ENCODE measurements at regions not wholly inside any gene's neighbourhood (a gene's known extent, or its start where the extent isn't known, plus 50 kb on each side); places are given as distances from the start of the nearest gene placed in this dataset.

- DNase-seq (no peak), ATAC-seq (replicated peaks in 1 of 4) (no peak)
- Mint-ChIP-seq H3K4me3 (no peak overlapping the region), H3K36me3 (no peaks in the 10 kb centered on the region), H3K4me1 (no peaks in the 10 kb centered on the region), H3K27ac (no peak overlapping the region), H3K9me3 (peaks cover 4 to 10% (median 6%) of the 10 kb centered on the region in 3 donors), H3K27me3 (no peaks in the 10 kb centered on the region)
- POLR2A ChIA-PET = no interaction called here
- Histone ChIP-seq H3K27me3 (replicated peaks in 1 of 2; ENCODE audit: control insufficient read depth in 2 of 2, extremely low read depth in 1 of 2, insufficient read depth in 2 of 2, low read length in 1 of 2) (no peaks in the 10 kb centered on the region), H3K36me3 (ENCODE audit: control insufficient read depth in 2 of 2, extremely low read depth in 1 of 2, insufficient read depth in 1 of 2, low read length in 1 of 2) (no peaks in the 10 kb centered on the region), H3K9me3 (no peaks in the 10 kb centered on the region), H3K4me3 (ENCODE audit: control insufficient read depth in 1 of 2, extremely low read depth in 1 of 2, low read length in 1 of 2) (no peak overlapping the region), H3K27ac (ENCODE audit: low read length) (no peak overlapping the region), H3K4me1 (ENCODE audit: control insufficient read depth in 1 of 2, extremely low read depth in 1 of 2, insufficient read depth in 2 of 2, low read length in 2 of 2) (no peaks in the 10 kb centered on the region)
- WGBS (ENCODE audit: insufficient coverage) = no CpG with 5 or more reads among the region's 1 CpG
- CTCF ChIA-PET = no interaction called here
These were observed 78.1 kb upstream of the FAM83B start for GRCh38 chr6:54768494-54768893.

GRCh38 chr6:54770328-54770727 is 76.2 kb upstream of the FAM83B start:
- Histone ChIP-seq H3K27me3 (replicated peaks in 1 of 2; ENCODE audit: control insufficient read depth in 2 of 2, extremely low read depth in 1 of 2, insufficient read depth in 2 of 2, low read length in 1 of 2) (no peaks in the 10 kb centered on the region), H3K36me3 (ENCODE audit: control insufficient read depth in 2 of 2, extremely low read depth in 1 of 2, insufficient read depth in 1 of 2, low read length in 1 of 2) (no peaks in the 10 kb centered on the region), H3K4me3 (ENCODE audit: control insufficient read depth in 1 of 2, extremely low read depth in 1 of 2, low read length in 1 of 2) (no peak overlapping the region), H3K4me1 (ENCODE audit: control insufficient read depth in 1 of 2, extremely low read depth in 1 of 2, insufficient read depth in 2 of 2, low read length in 2 of 2) (no peaks in the 10 kb centered on the region), H3K9me3 (no peaks in the 10 kb centered on the region), H3K27ac (ENCODE audit: low read length) (no peak overlapping the region)
- Mint-ChIP-seq H3K4me3 (no peak overlapping the region), H3K36me3 (no peaks in the 10 kb centered on the region), H3K27me3 (no peaks in the 10 kb centered on the region), H3K27ac (no peak overlapping the region), H3K9me3 (peaks cover 4 to 10% (median 6%) of the 10 kb centered on the region in 3 donors), H3K4me1 (no peaks in the 10 kb centered on the region)
- DNase-seq = no peak
- WGBS (ENCODE audit: insufficient coverage) = 86% methylated on average over 10 of the region's 12 CpGs
- ATAC-seq (replicated peaks in 1 of 4) = no peak
- ChIA-PET POLR2A (no interaction called here), CTCF (no interaction called here)

GRCh38 chr6:54771968-54772367 is 74.6 kb upstream of the FAM83B start:
- no peak for DNase-seq
- no peaks in the 10 kb centered on the region for H3K27me3 Mint-ChIP-seq
- Histone ChIP-seq H3K4me1 (ENCODE audit: control insufficient read depth in 1 of 2, extremely low read depth in 1 of 2, insufficient read depth in 2 of 2, low read length in 2 of 2) (no peaks in the 10 kb centered on the region), H3K27ac (ENCODE audit: low read length) (no peak overlapping the region), H3K36me3 (ENCODE audit: control insufficient read depth in 2 of 2, extremely low read depth in 1 of 2, insufficient read depth in 1 of 2, low read length in 1 of 2) (no peaks in the 10 kb centered on the region), H3K27me3 (replicated peaks in 1 of 2; ENCODE audit: control insufficient read depth in 2 of 2, extremely low read depth in 1 of 2, insufficient read depth in 2 of 2, low read length in 1 of 2) (no peaks in the 10 kb centered on the region), H3K4me3 (ENCODE audit: control insufficient read depth in 1 of 2, extremely low read depth in 1 of 2, low read length in 1 of 2) (no peak overlapping the region), H3K9me3 (no peaks in the 10 kb centered on the region)
- WGBS (ENCODE audit: insufficient coverage) = no CpG with 5 or more reads among the region's 3 CpGs
- no peak overlapping the region for H3K4me3 Mint-ChIP-seq
- POLR2A ChIA-PET = interaction anchor here in 1 of 2 donors (0.7 kb wide), 1 partner anchor 64 kb away, joined by 3 read pairs; no protein-coding TSS in a partner anchor
- CTCF ChIA-PET = no interaction called here
- no peak for ATAC-seq (replicated peaks in 1 of 4)
- H3K27ac Mint-ChIP-seq = no peak overlapping the region
- H3K4me1 Mint-ChIP-seq = no peaks in the 10 kb centered on the region
- no peaks in the 10 kb centered on the region for H3K36me3 Mint-ChIP-seq
- H3K9me3 Mint-ChIP-seq = peaks cover 0 to 10% (median 0%) of the 10 kb centered on the region in 3 donors

- no peak for ATAC-seq (replicated peaks in 1 of 4)
- ChIA-PET POLR2A (no interaction called here), CTCF (no interaction called here)
- Histone ChIP-seq H3K9me3 (no peaks in the 10 kb centered on the region), H3K36me3 (ENCODE audit: control insufficient read depth in 2 of 2, extremely low read depth in 1 of 2, insufficient read depth in 1 of 2, low read length in 1 of 2) (no peaks in the 10 kb centered on the region), H3K27ac (ENCODE audit: low read length) (no peak overlapping the region), H3K4me3 (ENCODE audit: control insufficient read depth in 1 of 2, extremely low read depth in 1 of 2, low read length in 1 of 2) (no peak overlapping the region), H3K27me3 (replicated peaks in 1 of 2; ENCODE audit: control insufficient read depth in 2 of 2, extremely low read depth in 1 of 2, insufficient read depth in 2 of 2, low read length in 1 of 2) (no peaks in the 10 kb centered on the region), H3K4me1 (ENCODE audit: control insufficient read depth in 1 of 2, extremely low read depth in 1 of 2, insufficient read depth in 2 of 2, low read length in 2 of 2) (no peaks in the 10 kb centered on the region)
- Mint-ChIP-seq H3K9me3 (peaks cover 3 to 13% (median 4%) of the 10 kb centered on the region in 3 donors), H3K4me1 (no peaks in the 10 kb centered on the region), H3K4me3 (no peak overlapping the region), H3K36me3 (no peaks in the 10 kb centered on the region), H3K27ac (no peak overlapping the region), H3K27me3 (no peaks in the 10 kb centered on the region)
- no CpG with 5 or more reads among the region's 2 CpGs for WGBS (ENCODE audit: insufficient coverage)
- no peak for DNase-seq
These were observed 74.0 kb upstream of the FAM83B start for GRCh38 chr6:54772610-54773009.

GRCh38 chr6:54775576-54775975 is 71.0 kb upstream of the FAM83B start:
- H3K27me3 ChIP-seq (replicated peaks in 1 of 2; ENCODE audit: control insufficient read depth in 2 of 2, extremely low read depth in 1 of 2, insufficient read depth in 2 of 2, low read length in 1 of 2) = no peaks in the 10 kb centered on the region
- Mint-ChIP-seq H3K4me3 (no peak overlapping the region), H3K27ac (no peak overlapping the region), H3K36me3 (no peaks in the 10 kb centered on the region), H3K4me1 (no peaks in the 10 kb centered on the region), H3K27me3 (no peaks in the 10 kb centered on the region), H3K9me3 (peaks cover 3 to 7% (median 5%) of the 10 kb centered on the region in 3 donors)
- no peak overlapping the region for H3K4me3 ChIP-seq (ENCODE audit: control insufficient read depth in 1 of 2, extremely low read depth in 1 of 2, low read length in 1 of 2)
- ATAC-seq (replicated peaks in 1 of 4) (no peak), DNase-seq (no peak)
- no peaks in the 10 kb centered on the region for H3K36me3 ChIP-seq (ENCODE audit: control insufficient read depth in 2 of 2, extremely low read depth in 1 of 2, insufficient read depth in 1 of 2, low read length in 1 of 2)
- no peaks in the 10 kb centered on the region for H3K9me3 ChIP-seq
- no peak overlapping the region for H3K27ac ChIP-seq (ENCODE audit: low read length)
- WGBS (ENCODE audit: insufficient coverage) = 89% methylated on average over 1 of the region's 1 CpG
- POLR2A ChIA-PET = interaction anchor here in 1 of 2 donors (0.6 kb wide), 1 partner anchor 11 kb away, joined by 4 read pairs; no protein-coding TSS in a partner anchor
- no peaks in the 10 kb centered on the region for H3K4me1 ChIP-seq (ENCODE audit: control insufficient read depth in 1 of 2, extremely low read depth in 1 of 2, insufficient read depth in 2 of 2, low read length in 2 of 2)
- CTCF ChIA-PET = no interaction called here

- CTCF ChIA-PET = interaction anchor here in 1 of 2 donors (0.6 kb wide), 1 partner anchor 1371 kb away, joined by 4 read pairs; no protein-coding TSS in a partner anchor
- H3K9me3 Mint-ChIP-seq = peaks cover 3 to 11% (median 7%) of the 10 kb centered on the region in 3 donors
- no peaks in the 10 kb centered on the region for H3K27me3 Mint-ChIP-seq
- Histone ChIP-seq H3K27me3 (replicated peaks in 1 of 2; ENCODE audit: control insufficient read depth in 2 of 2, extremely low read depth in 1 of 2, insufficient read depth in 2 of 2, low read length in 1 of 2) (no peaks in the 10 kb centered on the region), H3K27ac (ENCODE audit: low read length) (no peak overlapping the region), H3K9me3 (no peaks in the 10 kb centered on the region), H3K4me1 (ENCODE audit: control insufficient read depth in 1 of 2, extremely low read depth in 1 of 2, insufficient read depth in 2 of 2, low read length in 2 of 2) (no peaks in the 10 kb centered on the region), H3K36me3 (ENCODE audit: control insufficient read depth in 2 of 2, extremely low read depth in 1 of 2, insufficient read depth in 1 of 2, low read length in 1 of 2) (no peaks in the 10 kb centered on the region), H3K4me3 (ENCODE audit: control insufficient read depth in 1 of 2, extremely low read depth in 1 of 2, low read length in 1 of 2) (no peak overlapping the region)
- no peak overlapping the region for H3K4me3 Mint-ChIP-seq
- ATAC-seq (replicated peaks in 1 of 4) (no peak), DNase-seq (no peak)
- POLR2A ChIA-PET = no interaction called here
- H3K4me1 Mint-ChIP-seq = no peaks in the 10 kb centered on the region
- WGBS (ENCODE audit: insufficient coverage) = no CpG with 5 or more reads among the region's 1 CpG
- no peaks in the 10 kb centered on the region for H3K36me3 Mint-ChIP-seq
- no peak overlapping the region for H3K27ac Mint-ChIP-seq
These were observed 69.7 kb upstream of the FAM83B start for GRCh38 chr6:54776891-54777290.

- ATAC-seq (replicated peaks in 1 of 4) = no peak
- Mint-ChIP-seq H3K9me3 (peaks cover 3 to 11% (median 7%) of the 10 kb centered on the region in 3 donors), H3K27me3 (no peaks in the 10 kb centered on the region)
These were observed 67.8 kb upstream of the FAM83B start for GRCh38 chr6:54778731-54779130.

More at GRCh38 chr6:54778731-54779130, 67.8 kb upstream of the FAM83B start:
- ChIA-PET CTCF (no interaction called here), POLR2A (no interaction called here)
- Mint-ChIP-seq H3K4me1 (no peaks in the 10 kb centered on the region), H3K36me3 (no peaks in the 10 kb centered on the region), H3K4me3 (no peak overlapping the region), H3K27ac (no peak overlapping the region)
- H3K27me3 ChIP-seq (replicated peaks in 1 of 2; ENCODE audit: control insufficient read depth in 2 of 2, extremely low read depth in 1 of 2, insufficient read depth in 2 of 2, low read length in 1 of 2) = no peaks in the 10 kb centered on the region
- no peaks in the 10 kb centered on the region for H3K36me3 ChIP-seq (ENCODE audit: control insufficient read depth in 2 of 2, extremely low read depth in 1 of 2, insufficient read depth in 1 of 2, low read length in 1 of 2)
- no peaks in the 10 kb centered on the region for H3K4me1 ChIP-seq (ENCODE audit: control insufficient read depth in 1 of 2, extremely low read depth in 1 of 2, insufficient read depth in 2 of 2, low read length in 2 of 2)
- H3K9me3 ChIP-seq = no peaks in the 10 kb centered on the region
- DNase-seq = no peak
- H3K4me3 ChIP-seq (ENCODE audit: control insufficient read depth in 1 of 2, extremely low read depth in 1 of 2, low read length in 1 of 2) = no peak overlapping the region
- H3K27ac ChIP-seq (ENCODE audit: low read length) = no peak overlapping the region

Data from T-cell (primary cell).